H9 (cell line): ENCODE measurements at regions not wholly inside any gene's neighbourhood (a gene's known extent, or its start where the extent isn't known, plus 50 kb on each side); places are given as distances from the start of the nearest gene placed in this dataset.

Source experiments
- DNase-seq: peaks from one replicate; pipeline ENCODE4 v3.0.0-alpha.2; 2017
- H2AFZ ChIP-seq: one replicate; pipeline ENCODE4 v1.6.1; 2013; ENCODE audit warnings: mild to moderate bottlenecking, low read length, control low read depth, moderate library complexity
- H2AK5ac ChIP-seq: 2 replicates; pipeline ENCODE4 v1.6.1; 2013; ENCODE audit warnings: low read length, control low read depth, mixed read lengths; ENCODE audit not compliant: insufficient read length
- H2BK120ac ChIP-seq: one replicate; pipeline ENCODE4 v1.6.1; 2013; ENCODE audit warnings: low read depth, mild to moderate bottlenecking, low read length, control low read depth, inconsistent platforms; ENCODE audit not compliant: poor library complexity, severe bottlenecking
- H2BK12ac ChIP-seq: 2 replicates; pipeline ENCODE4 v1.6.1; 2013; ENCODE audit warnings: low read length, control low read depth, mixed read lengths, low read depth; ENCODE audit not compliant: insufficient read length
- H2BK15ac ChIP-seq: 2 replicates; pipeline ENCODE4 v1.6.1; 2013; ENCODE audit warnings: low read depth, low read length, control low read depth
- H2BK20ac ChIP-seq: one replicate; pipeline ENCODE4 v1.6.1; 2013; ENCODE audit warnings: low read depth, mild to moderate bottlenecking, low read length, control low read depth, inconsistent platforms; ENCODE audit not compliant: poor library complexity, severe bottlenecking
- H2BK5ac ChIP-seq: 2 replicates; pipeline ENCODE4 v1.6.1; 2013; ENCODE audit warnings: low read length, control low read depth, mixed read lengths; ENCODE audit not compliant: insufficient read length
- H3K14ac ChIP-seq: 2 replicates; pipeline ENCODE4 v1.6.1; 2013; ENCODE audit warnings: low read length, control low read depth; ENCODE audit not compliant: insufficient read depth
- H3K18ac ChIP-seq: 2 replicates; pipeline ENCODE4 v1.6.1; 2013; ENCODE audit warnings: low read depth, mild to moderate bottlenecking, mixed read lengths, low read length, control low read depth; ENCODE audit not compliant: insufficient read length
- H3K23ac ChIP-seq: 2 replicates; pipeline ENCODE4 v1.6.1; 2013; ENCODE audit warnings: low read length, control low read depth, mixed read lengths, low read depth; ENCODE audit not compliant: insufficient read length
- H3K23me2 ChIP-seq: 2 replicates; pipeline ENCODE4 v1.6.1; 2013; ENCODE audit warnings: low read depth, mild to moderate bottlenecking, mixed read lengths, low read length, control low read depth; ENCODE audit not compliant: insufficient read length, poor library complexity, severe bottlenecking
- H3K27ac ChIP-seq: 2 replicates; pipeline ENCODE4 v1.5.1; 2013; ENCODE audit warnings: low read length, control low read depth, mixed read lengths, low read depth; ENCODE audit not compliant: insufficient read length
- H3K27me3 ChIP-seq: 2 replicates; pipeline ENCODE4 v1.6.1; 2013; ENCODE audit warnings: low read length, control low read depth, inconsistent platforms; ENCODE audit not compliant: insufficient read depth
- H3K4ac ChIP-seq: 2 replicates; pipeline ENCODE4 v1.6.1; 2013; ENCODE audit warnings: low read depth, mild to moderate bottlenecking, control low read depth, inconsistent platforms, low read length, moderate library complexity
- H3K4me1 ChIP-seq: 2 replicates; pipeline ENCODE4 v1.6.1; 2013; ENCODE audit warnings: low read length, control low read depth, inconsistent platforms; ENCODE audit not compliant: insufficient read depth
- H3K4me2 ChIP-seq: 2 replicates; pipeline ENCODE4 v1.6.1; 2013; ENCODE audit warnings: low read length, control low read depth, mixed read lengths; ENCODE audit not compliant: insufficient read length, insufficient read depth
- H3K56ac ChIP-seq: 2 replicates; pipeline ENCODE4 v1.6.1; 2013; ENCODE audit warnings: low read depth, mild to moderate bottlenecking, mixed read lengths, low read length, control low read depth; ENCODE audit not compliant: insufficient read length
- H3K79me1 ChIP-seq: 2 replicates; pipeline ENCODE4 v1.6.1; 2013; ENCODE audit warnings: low read depth, mild to moderate bottlenecking, moderate library complexity, low read length, control low read depth, inconsistent platforms; ENCODE audit not compliant: insufficient read depth, poor library complexity, severe bottlenecking
- H3K79me2 ChIP-seq: 2 replicates; pipeline ENCODE4 v1.6.1; 2013; ENCODE audit warnings: low read length, control low read depth, inconsistent platforms; ENCODE audit not compliant: insufficient read depth
- H3K9ac ChIP-seq: 2 replicates; pipeline ENCODE4 v1.6.1; 2013; ENCODE audit warnings: low read length, control low read depth, mixed read lengths; ENCODE audit not compliant: insufficient read length; ENCODE audit errors: extremely low read depth
- H3K9me3 ChIP-seq: one replicate; pipeline ENCODE4 v1.6.1; 2013; ENCODE audit warnings: low read depth, low read length, inconsistent platforms; ENCODE audit not compliant: control insufficient read depth
- H3T11ph ChIP-seq: one replicate; pipeline ENCODE4 v1.6.1; 2013; ENCODE audit warnings: mild to moderate bottlenecking, low read length, control low read depth, inconsistent platforms
- H4K20me1 ChIP-seq: one replicate; pipeline ENCODE4 v1.6.1; 2013; ENCODE audit not compliant: control insufficient read depth, insufficient read length, insufficient read depth
- H4K5ac ChIP-seq: 2 replicates; pipeline ENCODE4 v1.6.1; 2013; ENCODE audit warnings: low read depth, mild to moderate bottlenecking, mixed read lengths, low read length, control low read depth; ENCODE audit not compliant: insufficient read length
- H4K8ac ChIP-seq: replicated peaks from 2 replicates; pipeline ENCODE4 v1.6.1; 2013; ENCODE audit warnings: low read length, control low read depth, mixed read lengths, low read depth; ENCODE audit not compliant: insufficient read length
- H4K91ac ChIP-seq: 2 replicates; pipeline ENCODE4 v1.6.1; 2013; ENCODE audit warnings: low read depth, mild to moderate bottlenecking, moderate library complexity, mixed read lengths, low read length, control low read depth; ENCODE audit not compliant: insufficient read length
- H3K27ac Mint-ChIP-seq, 3 experiments: 2 replicates in 2 of 3; 3 replicates in 1 of 3; pipeline ENCODE4 v1.8.0; 2020 to 2021; ENCODE audit warnings: mixed read lengths in 3 of 3, mild to moderate bottlenecking in 1 of 3, moderate library complexity in 1 of 3
- H3K27me3 Mint-ChIP-seq: 2 replicates; pipeline ENCODE4 v1.8.0; 2021; ENCODE audit warnings: low read depth, mild to moderate bottlenecking, moderate library complexity, mixed read lengths
- H3K36me3 Mint-ChIP-seq, 3 experiments: 2 replicates in 2 of 3; 3 replicates in 1 of 3; pipeline ENCODE4 v1.8.0; 2020 to 2021; ENCODE audit warnings: low read depth in 3 of 3, mixed read lengths in 3 of 3; ENCODE audit not compliant: insufficient read depth in 1 of 3
- H3K4me1 Mint-ChIP-seq, 2 experiments: 2 replicates each; pipeline ENCODE4 v1.8.0; 2020; ENCODE audit warnings: mixed read lengths in 2 of 2
- H3K4me3 Mint-ChIP-seq, 2 experiments: 2 replicates in 1 of 2; 3 replicates in 1 of 2; pipeline ENCODE4 v1.8.0; 2020 to 2021; ENCODE audit warnings: mild to moderate bottlenecking in 2 of 2, mixed read lengths in 2 of 2, moderate library complexity in 1 of 2
- H3K9me3 Mint-ChIP-seq, 2 experiments: 2 replicates in 1 of 2; 3 replicates in 1 of 2; pipeline ENCODE4 v1.8.0; 2020; ENCODE audit warnings: mild to moderate bottlenecking in 2 of 2, mixed read lengths in 2 of 2, moderate library complexity in 1 of 2
- CTCF ChIP-seq: fragments of 200-600 bp; sonication (generic); conservative IDR thresholded peaks from 3 replicates; pipeline ENCODE4 v1.8.0; 2021; ENCODE audit warnings: antibody characterized with exemption, mild to moderate bottlenecking
- WGBS: extraction: QIAGEN DNeasy Blood & Tissue Kit; methylation state at CpG from one replicate; pipeline ENCODE4 v1.1.7; 2013; ENCODE audit warnings: missing lambda C conversion rate, low lambda C conversion rate, mixed read lengths; ENCODE audit not compliant: insufficient read length; ENCODE audit errors: extremely low coverage; 5-methylcytosine and 5-hydroxymethylcytosine counted together

- Histone ChIP-seq H4K91ac (no peak overlapping the region), H3K4ac (no peak overlapping the region), H3K27ac (no peak overlapping the region), H3K4me2 (no peak overlapping the region), H3K4me1 (peaks cover 3% of the 10 kb centered on the region), H2BK15ac (no peak overlapping the region), H3K56ac (no peak overlapping the region), H4K8ac (no peak overlapping the region), H3T11ph (no peak overlapping the region), H2AFZ (no peak overlapping the region), H3K9me3 (no peaks in the 10 kb centered on the region), H3K23me2 (no peaks in the 10 kb centered on the region), H3K23ac (no peak overlapping the region), H2BK12ac (no peak overlapping the region), H2BK20ac (no peak overlapping the region), H3K79me1 (no peaks in the 10 kb centered on the region), H4K5ac (no peak overlapping the region), H3K14ac (no peak overlapping the region; the same call in 1 of the 2 replicates), H4K20me1 (no peaks in the 10 kb centered on the region), H3K9ac (no peak overlapping the region), H2BK5ac (no peak overlapping the region), H3K79me2 (no peaks in the 10 kb centered on the region), H3K18ac (no peak overlapping the region), H2AK5ac (no peak overlapping the region), H3K27me3 (no peaks in the 10 kb centered on the region), H2BK120ac (no peak overlapping the region)
- no peak overlapping the region for H3K4me3 Mint-ChIP-seq
- H3K36me3 Mint-ChIP-seq: no peaks in the 10 kb centered on the region; a peak in 1 of 7 replicates
- no peak overlapping the region for H3K27ac Mint-ChIP-seq
- no CpG with 5 or more reads among the region's 1 CpG for WGBS
- no peaks in the 10 kb centered on the region for H3K27me3 Mint-ChIP-seq
- H3K4me1 Mint-ChIP-seq: peaks cover 9 to 17% of the 10 kb centered on the region in 2 experiments
- no peak for TF ChIP-seq CTCF
- H3K9me3 Mint-ChIP-seq: no peaks in the 10 kb centered on the region
- no peak for DNase-seq
Measured at GRCh38 chr12:105943525-105943924, 195.2 kb downstream of the NUAK1 start.
